ENCODE measurements at regions not wholly inside any gene's neighbourhood (a gene's known extent, or its start where the extent isn't known, plus 50 kb on each side); places are given as distances from the start of the nearest gene placed in this dataset.
"Not testable (repeated sequence)": the region's sequence is repeated elsewhere in the genome, so short reads cannot be mapped to it uniquely, and the experiment has no call there.

GRCh38 chr16:29219562-29219961 lies 186.9 kb downstream of the NPIPB11 start:
- H3K9me3 Mint-ChIP-seq; H3K27me3 Mint-ChIP-seq (ENCODE audit: low read depth); H3K4me3 Mint-ChIP-seq; ATAC-seq; DNase-seq: not testable (repeated sequence)
- Mint-ChIP-seq H3K36me3 (ENCODE audit: insufficient read depth) (peaks cover 13% of the 10 kb centered on the region), H3K4me1 (ENCODE audit: low read depth) (peaks cover 12% of the 10 kb centered on the region)

GRCh38 chr16:29218649-29219048 lies 187.9 kb downstream of the NPIPB11 start:
- H3K27me3 Mint-ChIP-seq (ENCODE audit: low read depth); H3K4me3 Mint-ChIP-seq; DNase-seq; ATAC-seq; H3K4me1 Mint-ChIP-seq (ENCODE audit: low read depth); H3K9me3 Mint-ChIP-seq: not testable (repeated sequence)
- H3K36me3 Mint-ChIP-seq (ENCODE audit: insufficient read depth), result peaks cover 13% of the 10 kb centered on the region

GRCh38 chr16:29218171-29218570 lies 188.3 kb downstream of the NPIPB11 start:
- H3K36me3 Mint-ChIP-seq (ENCODE audit: insufficient read depth), result peaks cover 13% of the 10 kb centered on the region
- not testable (repeated sequence) for H3K27me3 Mint-ChIP-seq (ENCODE audit: low read depth); DNase-seq; H3K4me3 Mint-ChIP-seq; ATAC-seq; H3K9me3 Mint-ChIP-seq; H3K4me1 Mint-ChIP-seq (ENCODE audit: low read depth)

- not testable (repeated sequence) for H3K9me3 Mint-ChIP-seq; H3K4me3 Mint-ChIP-seq; DNase-seq; H3K4me1 Mint-ChIP-seq (ENCODE audit: low read depth); ATAC-seq; H3K27me3 Mint-ChIP-seq (ENCODE audit: low read depth)
- H3K36me3 Mint-ChIP-seq (ENCODE audit: insufficient read depth), result peaks cover 13% of the 10 kb centered on the region
Observed at GRCh38 chr16:29217752-29218126, 188.8 kb downstream of the NPIPB11 start.

- not testable (repeated sequence) for H3K4me1 Mint-ChIP-seq (ENCODE audit: low read depth); DNase-seq
Observed at GRCh38 chr16:29217104-29217751, 189.3 kb downstream of the NPIPB11 start.

GRCh38 chr16:29213770-29214169 lies 192.7 kb downstream of the NPIPB11 start:
- not testable (repeated sequence) for H3K36me3 Mint-ChIP-seq (ENCODE audit: insufficient read depth); DNase-seq; H3K27me3 Mint-ChIP-seq (ENCODE audit: low read depth); H3K4me3 Mint-ChIP-seq; H3K4me1 Mint-ChIP-seq (ENCODE audit: low read depth); ATAC-seq; H3K9me3 Mint-ChIP-seq

More at GRCh38 chr16:29217104-29217751, 189.3 kb downstream of the NPIPB11 start:
- not testable (repeated sequence) for H3K9me3 Mint-ChIP-seq; H3K4me3 Mint-ChIP-seq; H3K27me3 Mint-ChIP-seq (ENCODE audit: low read depth); ATAC-seq
- H3K36me3 Mint-ChIP-seq (ENCODE audit: insufficient read depth), result peaks cover 13% of the 10 kb centered on the region

- not testable (repeated sequence) for ATAC-seq; H3K4me3 Mint-ChIP-seq; H3K36me3 Mint-ChIP-seq (ENCODE audit: insufficient read depth); H3K4me1 Mint-ChIP-seq (ENCODE audit: low read depth); H3K9me3 Mint-ChIP-seq; DNase-seq; H3K27me3 Mint-ChIP-seq (ENCODE audit: low read depth)
Observed at GRCh38 chr16:29213251-29213650, 193.3 kb downstream of the NPIPB11 start.

- H3K4me3 Mint-ChIP-seq; H3K27me3 Mint-ChIP-seq (ENCODE audit: low read depth); H3K4me1 Mint-ChIP-seq (ENCODE audit: low read depth); DNase-seq; ATAC-seq; H3K36me3 Mint-ChIP-seq (ENCODE audit: insufficient read depth); H3K9me3 Mint-ChIP-seq: not testable (repeated sequence)
Observed at GRCh38 chr16:29212084-29213027, 194.2 kb downstream of the NPIPB11 start.

- not testable (repeated sequence) for ATAC-seq; DNase-seq; H3K9me3 Mint-ChIP-seq; H3K4me1 Mint-ChIP-seq (ENCODE audit: low read depth); H3K27me3 Mint-ChIP-seq (ENCODE audit: low read depth); H3K4me3 Mint-ChIP-seq
- H3K36me3 Mint-ChIP-seq (ENCODE audit: insufficient read depth), result peaks cover 13% of the 10 kb centered on the region
Observed at GRCh38 chr16:29211456-29211855, 195.1 kb downstream of the NPIPB11 start.

GRCh38 chr16:29210299-29211150 lies 196.0 kb downstream of the NPIPB11 start:
- not testable (repeated sequence) for DNase-seq; ATAC-seq; H3K27me3 Mint-ChIP-seq (ENCODE audit: low read depth); H3K4me1 Mint-ChIP-seq (ENCODE audit: low read depth); H3K4me3 Mint-ChIP-seq
- peaks cover 17% of the 10 kb centered on the region for H3K36me3 Mint-ChIP-seq (ENCODE audit: insufficient read depth)
- H3K9me3 Mint-ChIP-seq, result peaks cover 13% of the 10 kb centered on the region

- H3K36me3 Mint-ChIP-seq (ENCODE audit: insufficient read depth), result peaks cover 19% of the 10 kb centered on the region
- H3K9me3 Mint-ChIP-seq, result peaks cover 13% of the 10 kb centered on the region
- not testable (repeated sequence) for H3K27me3 Mint-ChIP-seq (ENCODE audit: low read depth); DNase-seq; H3K4me1 Mint-ChIP-seq (ENCODE audit: low read depth); H3K4me3 Mint-ChIP-seq; ATAC-seq
Observed at GRCh38 chr16:29206120-29206519, 200.4 kb downstream of the NPIPB11 start.

- Mint-ChIP-seq H3K36me3 (ENCODE audit: insufficient read depth) (peaks cover 19% of the 10 kb centered on the region), H3K9me3 (peaks cover 13% of the 10 kb centered on the region)
- ATAC-seq; DNase-seq; H3K4me3 Mint-ChIP-seq; H3K4me1 Mint-ChIP-seq (ENCODE audit: low read depth); H3K27me3 Mint-ChIP-seq (ENCODE audit: low read depth): not testable (repeated sequence)
Observed at GRCh38 chr16:29205151-29205550, 201.4 kb downstream of the NPIPB11 start.

- ATAC-seq (no peak), DNase-seq (no peak)
- peaks cover 13% of the 10 kb centered on the region for H3K9me3 Mint-ChIP-seq
- peaks cover 19% of the 10 kb centered on the region for H3K36me3 Mint-ChIP-seq (ENCODE audit: insufficient read depth)
- H3K4me3 Mint-ChIP-seq, result no peak overlapping the region
- no peaks in the 10 kb centered on the region for H3K4me1 Mint-ChIP-seq (ENCODE audit: low read depth)
- H3K27me3 Mint-ChIP-seq (ENCODE audit: low read depth), result no peaks in the 10 kb centered on the region
Observed at GRCh38 chr16:29204806-29205135, 201.7 kb downstream of the NPIPB11 start.
